Aorta (tissue), 5 donors: ENCODE measurements at regions not wholly inside any gene's neighbourhood (a gene's known extent, or its start where the extent isn't known, plus 50 kb on each side); places are given as distances from the start of the nearest gene placed in this dataset.

Experiments used
- ATAC-seq: fragments of 200-7000 bp; cut with Tn5 transposase; one replicate; pipeline ENCODE4 v1.9.1; 2022; ENCODE audit warnings: moderate library complexity; ENCODE audit not compliant: low FRiP score
- DNase-seq, 2 donors: peaks; one replicate each; pipeline ENCODE4 v3.0.0-alpha.2; 2020
- H3K27ac ChIP-seq, 2 donors: one replicate each; pipeline ENCODE4 v1.5.1; 2013; ENCODE audit warnings: low read length in 2 of 2, mild to moderate bottlenecking in 2 of 2, moderate library complexity in 2 of 2, control low read depth in 1 of 2, inconsistent platforms in 1 of 2, low read depth in 1 of 2
- H3K27me3 ChIP-seq, 2 donors: one replicate each; pipeline ENCODE4 v1.6.1; 2013; ENCODE audit warnings: control low read depth in 1 of 2, low read length in 1 of 2, mild to moderate bottlenecking in 1 of 2, moderate library complexity in 1 of 2; ENCODE audit not compliant: insufficient read depth in 2 of 2, control insufficient read depth in 1 of 2
- H3K36me3 ChIP-seq, 2 donors: one replicate each; pipeline ENCODE4 v1.6.1; 2013; ENCODE audit warnings: control low read depth in 1 of 2, low read length in 1 of 2, mild to moderate bottlenecking in 1 of 2; ENCODE audit not compliant: insufficient read depth in 2 of 2, control insufficient read depth in 1 of 2
- H3K4me1 ChIP-seq, 2 donors: one replicate each; pipeline ENCODE4 v1.6.1; 2013; ENCODE audit warnings: low read length in 2 of 2, control low read depth in 1 of 2, mild to moderate bottlenecking in 1 of 2, moderate library complexity in 1 of 2; ENCODE audit not compliant: insufficient read depth in 2 of 2, control insufficient read depth in 1 of 2
- H3K4me3 ChIP-seq, 2 donors: one replicate each; pipeline ENCODE4 v1.5.1; 2013; ENCODE audit warnings: low read length in 2 of 2, control low read depth in 1 of 2, mild to moderate bottlenecking in 1 of 2
- H3K9me3 ChIP-seq: one replicate; pipeline ENCODE4 v1.6.1; 2013; ENCODE audit warnings: mild to moderate bottlenecking, low read length; ENCODE audit not compliant: control insufficient read depth
- WGBS, 2 donors: extraction: QIAGEN DNeasy Blood & Tissue Kit; methylation state at CpG; one replicate each; pipeline ENCODE4 v1.1.7; 2013; 5-methylcytosine and 5-hydroxymethylcytosine counted together
- intact Hi-C, 2 donors: fragments of 100-400 bp; cut with DNase I; formaldehyde crosslinking; loops; one replicate each; pipeline versions ENCODE4 v1.14.2 to v1.15.0; 2022
- donor health status: healthy with polysubstance abuse.
- donor health status: Bipolar disorder and iron deficiency.
- donor health status: DM: no; HTN: no; CAD: no.
- donor health status: DM: no; HTN: no; CAD: no.
- donor health status: DM: yes; HTN: yes; CAD: no.

DNA sequence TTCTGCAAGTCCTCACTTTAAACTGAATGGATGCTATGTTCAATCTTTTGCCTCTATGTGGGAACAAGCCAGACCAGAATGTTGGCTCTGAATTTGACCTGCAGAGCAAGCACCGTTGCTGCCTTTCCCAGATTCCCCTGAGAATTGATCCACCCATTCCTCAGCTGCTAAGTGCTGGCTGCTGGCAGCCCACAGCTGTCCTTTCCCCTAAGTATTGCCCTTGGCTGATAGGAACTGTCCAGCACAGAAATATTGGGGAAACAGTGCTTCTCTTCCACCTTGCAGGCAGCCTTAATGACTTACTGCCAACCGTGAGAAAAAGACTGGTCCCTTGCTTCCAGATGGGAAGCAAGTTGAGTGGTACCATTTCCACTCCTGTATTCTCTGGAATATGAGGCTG is 475.9 kb downstream of the PDHA2 start:
- Histone ChIP-seq H3K4me3 (no peak overlapping the region), H3K36me3 (no peaks in the 10 kb centered on the region), H3K27ac (no peak overlapping the region), H3K27me3 (no peaks in the 10 kb centered on the region), H3K4me1 (no peaks in the 10 kb centered on the region), H3K9me3 (peaks cover 2% of the 10 kb centered on the region)
- no peak for ATAC-seq
- 6 to 19% methylated on average over 2 of the region's 2 CpGs for WGBS, 2 donors
- DNase-seq, result no peak
- intact Hi-C loops, result no loop called here

DNA sequence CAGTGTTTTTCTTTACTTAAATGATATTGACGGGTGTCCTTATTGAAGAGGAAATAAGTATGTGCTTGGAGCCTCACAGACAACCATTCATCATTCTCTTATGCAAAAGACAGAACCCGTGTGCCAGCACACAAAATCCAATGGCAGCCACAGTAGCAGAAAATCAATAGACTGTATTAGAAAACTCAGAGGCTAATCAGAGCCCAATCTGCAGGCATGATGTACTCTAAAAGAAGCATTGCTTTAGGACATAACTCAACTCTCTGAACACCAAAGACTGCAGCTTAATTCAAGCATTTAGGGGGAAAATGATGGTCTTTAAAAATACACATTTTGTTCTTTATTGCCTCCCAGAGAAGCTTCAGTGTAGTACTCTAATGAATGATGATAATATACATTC is 476.9 kb downstream of the PDHA2 start:
- intact Hi-C loops, result no loop called here

DNA sequence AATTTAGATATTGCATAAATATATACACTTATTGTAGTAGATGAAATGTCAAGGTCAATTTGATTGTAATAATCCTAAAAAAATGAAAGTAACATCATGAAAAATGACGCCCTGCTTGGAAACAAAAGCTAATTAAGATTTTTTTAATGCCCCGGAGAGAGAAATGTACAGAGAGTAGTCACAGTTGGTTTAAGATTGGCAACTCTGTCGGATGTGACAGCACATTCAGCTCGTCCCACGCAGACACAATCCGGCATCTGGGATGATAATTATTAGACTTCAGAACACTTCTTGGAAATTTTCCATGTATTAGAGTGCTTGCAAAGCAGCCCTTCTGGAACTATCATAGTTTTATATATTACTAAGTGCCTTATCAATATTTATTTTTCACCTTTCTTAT is 478.0 kb downstream of the PDHA2 start:
- intact Hi-C loops, result no loop called here
- no peak for ATAC-seq
- Histone ChIP-seq H3K36me3 (no peaks in the 10 kb centered on the region), H3K27me3 (no peaks in the 10 kb centered on the region), H3K9me3 (peaks cover 2% of the 10 kb centered on the region), H3K27ac (no peak overlapping the region), H3K4me3 (no peak overlapping the region), H3K4me1 (no peaks in the 10 kb centered on the region)
- 80 to 83% methylated on average over 6 of the region's 6 CpGs for WGBS, 2 donors
- DNase-seq, result no peak

More for the DNA sequence above, 476.9 kb downstream of the PDHA2 start:
- Histone ChIP-seq H3K4me1 (no peaks in the 10 kb centered on the region), H3K4me3 (no peak overlapping the region), H3K36me3 (no peaks in the 10 kb centered on the region), H3K27ac (no peak overlapping the region), H3K27me3 (no peaks in the 10 kb centered on the region), H3K9me3 (peaks cover 2% of the 10 kb centered on the region)
- 62 to 66% methylated on average over 2 of the region's 2 CpGs for WGBS, 2 donors
- ATAC-seq (no peak), DNase-seq (no peak)

DNA sequence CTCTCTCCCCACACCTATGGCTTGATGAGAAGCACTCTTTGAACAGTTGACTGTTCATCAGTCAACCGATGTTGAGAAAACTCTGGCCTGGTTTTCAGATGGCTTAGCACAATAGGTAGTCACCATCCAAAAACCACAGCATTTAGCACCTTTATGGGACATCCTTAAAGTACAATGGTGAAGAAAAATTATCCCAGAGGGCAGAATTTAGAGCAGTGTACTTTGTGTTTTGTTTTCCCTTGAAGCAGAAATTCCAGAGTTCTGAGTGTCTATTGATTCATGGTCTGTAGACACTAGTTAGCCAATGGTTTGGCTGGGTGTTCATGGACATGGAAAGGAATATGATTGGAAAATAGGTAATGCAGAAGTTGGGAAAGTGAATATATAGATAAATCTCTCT is 487.0 kb downstream of the PDHA2 start:
- H3K4me1 ChIP-seq, result no peaks in the 10 kb centered on the region
- no peak overlapping the region for H3K4me3 ChIP-seq
- no peaks in the 10 kb centered on the region for H3K9me3 ChIP-seq
- DNase-seq (no peak), ATAC-seq (no peak)
- no peaks in the 10 kb centered on the region for H3K27me3 ChIP-seq
- H3K27ac ChIP-seq, result no peak overlapping the region
- WGBS, 2 donors, result 99 to 100% methylated on average over 1 of the region's 1 CpG
- intact Hi-C loops, result no loop called here
- H3K36me3 ChIP-seq, result no peaks in the 10 kb centered on the region

DNA sequence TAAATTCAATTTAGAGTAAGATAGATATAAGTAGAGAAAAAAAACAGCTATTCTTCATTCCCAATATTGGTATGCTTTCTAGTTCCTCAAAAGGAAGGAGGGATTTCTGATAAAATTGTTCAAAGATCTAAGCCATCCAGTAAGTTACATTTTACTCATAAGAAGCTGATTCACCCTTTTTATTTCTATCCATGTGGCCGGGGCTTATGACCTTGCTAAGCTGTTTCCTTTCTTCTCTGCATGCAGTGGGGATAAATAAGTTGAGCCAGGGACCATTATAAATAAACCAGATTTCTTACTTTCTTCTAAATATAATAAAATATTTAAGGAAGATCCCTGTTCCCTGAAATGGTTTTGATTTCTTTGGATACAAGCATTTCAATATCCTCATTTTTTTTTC is 502.3 kb downstream of the PDHA2 start:
- H3K4me1 ChIP-seq, result no peaks in the 10 kb centered on the region
- ATAC-seq (no peak), DNase-seq (no peak)
- intact Hi-C loops, result no loop called here
- no peak overlapping the region for H3K27ac ChIP-seq
- H3K36me3 ChIP-seq, result no peaks in the 10 kb centered on the region
- 39 to 48% methylated on average over 1 of the region's 1 CpG for WGBS, 2 donors
- H3K4me3 ChIP-seq, result no peak overlapping the region
- H3K27me3 ChIP-seq, result no peaks in the 10 kb centered on the region
- no peaks in the 10 kb centered on the region for H3K9me3 ChIP-seq

DNA sequence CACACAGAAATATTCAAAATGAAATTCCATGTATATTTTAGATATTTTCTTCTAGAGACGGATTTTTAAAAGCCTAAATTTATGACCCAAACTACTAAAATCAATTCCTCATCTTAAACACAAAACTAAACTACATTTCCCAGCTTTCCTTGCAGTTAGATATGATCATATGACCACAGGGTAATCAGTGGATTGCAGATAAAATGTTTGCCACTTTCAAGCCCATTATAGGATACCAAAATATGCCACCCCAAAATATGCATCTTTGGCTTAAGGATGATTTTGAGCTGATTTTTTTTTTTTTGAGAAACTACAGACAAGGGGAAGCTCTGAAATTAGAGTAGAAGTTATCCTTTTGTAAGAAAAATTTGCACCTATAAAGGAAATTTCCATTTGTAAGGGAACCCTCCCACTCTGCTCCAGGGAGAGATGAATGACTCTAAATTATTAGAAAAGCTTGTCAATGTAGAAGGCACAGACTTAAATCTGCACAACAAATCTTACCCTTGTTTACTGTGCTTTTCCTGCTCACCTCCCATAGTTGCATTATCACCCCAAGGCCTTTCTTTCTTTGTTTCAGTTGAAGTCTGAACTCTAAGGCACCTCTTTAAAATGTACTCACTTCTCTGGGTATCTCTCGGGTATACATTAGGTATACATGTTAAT is 503.0 kb downstream of the PDHA2 start:
- Histone ChIP-seq H3K27ac (no peak overlapping the region), H3K36me3 (no peaks in the 10 kb centered on the region), H3K9me3 (no peaks in the 10 kb centered on the region), H3K27me3 (no peaks in the 10 kb centered on the region), H3K4me1 (no peaks in the 10 kb centered on the region), H3K4me3 (no peak overlapping the region)
- 58 to 61% methylated on average over 2 of the region's 2 CpGs for WGBS, 2 donors
- ATAC-seq (no peak), DNase-seq (no peak)
- intact Hi-C loops, result no loop called here

DNA sequence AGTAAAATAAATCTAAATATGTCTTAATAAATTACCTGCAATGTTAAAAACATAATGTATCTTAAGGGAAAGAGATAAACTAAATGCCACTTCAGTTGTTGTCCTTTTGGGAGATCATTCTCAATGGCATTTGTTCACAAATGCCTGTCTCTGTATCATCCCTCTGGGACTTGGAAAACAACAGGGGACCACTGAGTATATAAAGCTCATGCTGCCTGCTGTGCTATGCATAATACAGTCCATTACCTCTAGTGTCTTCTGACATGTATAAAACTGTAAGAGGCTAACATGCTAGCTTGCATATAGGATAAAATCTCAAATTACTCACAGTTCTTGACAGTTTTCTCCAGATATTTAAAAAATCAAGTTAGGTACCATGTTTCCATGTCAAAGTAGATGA is 503.9 kb downstream of the PDHA2 start:
- Histone ChIP-seq H3K4me1 (no peaks in the 10 kb centered on the region), H3K27me3 (no peaks in the 10 kb centered on the region), H3K36me3 (no peaks in the 10 kb centered on the region), H3K27ac (no peak overlapping the region), H3K9me3 (no peaks in the 10 kb centered on the region), H3K4me3 (no peak overlapping the region)
- intact Hi-C loops, result no loop called here
- DNase-seq (no peak), ATAC-seq (no peak)

DNA sequence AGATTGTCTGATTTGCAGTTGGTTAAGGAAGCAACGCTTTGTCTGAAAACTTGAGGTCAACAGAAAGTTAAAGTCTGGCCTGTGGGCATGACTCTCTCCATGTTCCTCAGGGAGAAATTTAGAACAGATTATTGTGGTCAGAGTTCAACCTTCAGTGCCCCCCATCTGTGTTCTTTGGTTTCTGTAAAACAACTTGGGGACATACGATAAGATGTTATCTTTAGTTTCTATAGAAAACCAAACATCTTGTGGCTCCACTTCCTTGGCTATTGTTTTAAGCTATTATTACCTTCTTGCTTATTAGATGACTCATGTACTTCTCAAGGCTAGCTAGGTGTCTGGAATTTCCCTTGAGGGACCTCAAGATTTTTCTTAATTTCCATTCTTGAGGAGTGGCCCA is 507.7 kb downstream of the PDHA2 start:
- intact Hi-C loops, result no loop called here
- ATAC-seq, result no peak
- H3K9me3 ChIP-seq, result no peaks in the 10 kb centered on the region
- 67 to 69% methylated on average over 2 of the region's 2 CpGs for WGBS, 2 donors
- no peaks in the 10 kb centered on the region for H3K4me1 ChIP-seq
- H3K27ac ChIP-seq, result no peak overlapping the region
- DNase-seq, result no peak
- H3K27me3 ChIP-seq, result no peaks in the 10 kb centered on the region
- no peaks in the 10 kb centered on the region for H3K36me3 ChIP-seq
- H3K4me3 ChIP-seq, result no peak overlapping the region

DNA sequence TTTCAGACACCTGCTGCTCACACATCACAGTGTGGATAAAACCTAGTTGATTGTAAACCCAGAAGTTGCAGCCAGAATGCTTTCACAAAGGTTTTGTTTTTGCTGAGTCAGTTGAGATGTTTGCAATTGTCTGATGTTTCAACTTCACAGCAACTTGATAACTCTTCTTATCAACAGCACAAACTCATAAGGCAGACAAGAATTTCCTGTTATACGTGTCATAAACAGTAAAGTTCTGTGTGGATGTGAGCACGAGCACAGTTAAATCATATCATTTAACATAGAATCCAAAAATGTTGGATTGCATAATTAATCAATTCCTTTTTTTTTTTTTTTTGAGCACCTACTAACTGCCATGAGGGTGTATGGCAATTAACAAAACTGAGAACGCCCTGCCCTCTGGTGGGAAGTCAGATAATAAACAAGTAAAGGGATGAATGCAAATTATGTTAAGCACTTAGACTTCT is 512.2 kb downstream of the PDHA2 start:
- intact Hi-C loops, result no loop called here
- H3K36me3 ChIP-seq, result no peaks in the 10 kb centered on the region
- 59 to 69% methylated on average over 3 of the region's 3 CpGs for WGBS, 2 donors
- DNase-seq (no peak), ATAC-seq (no peak)
- no peaks in the 10 kb centered on the region for H3K9me3 ChIP-seq
- H3K4me1 ChIP-seq, result no peaks in the 10 kb centered on the region
- H3K27me3 ChIP-seq, result no peaks in the 10 kb centered on the region
- H3K4me3 ChIP-seq, result no peak overlapping the region
- no peak overlapping the region for H3K27ac ChIP-seq
